Lung (tissue), 11 donors: ENCODE measurements at regions not wholly inside any gene's neighbourhood (a gene's known extent, or its start where the extent isn't known, plus 50 kb on each side); places are given as distances from the start of the nearest gene placed in this dataset.

Experiments
- ATAC-seq: fragments of 200-7000 bp; cut with Tn5 transposase; one replicate; pipeline ENCODE4 v1.9.1; 2020; ENCODE audit warnings: moderate number of reproducible peaks; ENCODE audit not compliant: insufficient read depth, low FRiP score
- DNase-seq, 3 donors: peaks; one replicate each; pipeline ENCODE4 v3.0.0-alpha.2; 2013 to 2017
- H3K27ac ChIP-seq, 2 donors: one replicate each; pipeline ENCODE4 v1.5.1; 2013; ENCODE audit warnings: mild to moderate bottlenecking in 2 of 2, moderate library complexity in 2 of 2, control low read depth in 1 of 2, inconsistent platforms in 1 of 2, low read depth in 1 of 2, low read length in 1 of 2
- H3K27me3 ChIP-seq, 3 donors: one replicate each; pipeline ENCODE4 v1.5.1; 2013; ENCODE audit warnings: low read length in 2 of 3; ENCODE audit not compliant: control insufficient read depth in 3 of 3, insufficient read depth in 3 of 3
- H3K36me3 ChIP-seq, 4 donors: one replicate each; pipeline ENCODE4 v1.5.1; 2013; ENCODE audit warnings: low read length in 4 of 4, mild to moderate bottlenecking in 1 of 4, moderate library complexity in 1 of 4; ENCODE audit not compliant: control insufficient read depth in 4 of 4, insufficient read depth in 4 of 4
- H3K4me1 ChIP-seq, 5 donors: one replicate each; pipeline ENCODE4 v1.5.1; 2013; ENCODE audit warnings: low read length in 5 of 5, mild to moderate bottlenecking in 2 of 5, moderate library complexity in 1 of 5; ENCODE audit not compliant: control insufficient read depth in 5 of 5, insufficient read depth in 5 of 5
- H3K4me3 ChIP-seq: one replicate; pipeline ENCODE4 v1.5.1; 2013; ENCODE audit warnings: mild to moderate bottlenecking, control low read depth, moderate library complexity
- H3K9ac ChIP-seq, 2 donors: one replicate each; pipeline ENCODE4 v1.5.1; 2013; ENCODE audit warnings: low read length in 2 of 2, control low read depth in 1 of 2; ENCODE audit not compliant: insufficient read depth in 1 of 2
- H3K9me3 ChIP-seq, 4 donors: one replicate each; pipeline ENCODE4 v1.5.1; 2013; ENCODE audit warnings: low read length in 3 of 4, mild to moderate bottlenecking in 1 of 4, moderate library complexity in 1 of 4; ENCODE audit not compliant: control insufficient read depth in 4 of 4, insufficient read depth in 3 of 4
- CTCF ChIP-seq: IDR thresholded peaks from 2 replicates; pipeline ENCODE4 v1.5.1; 2012; ENCODE audit warnings: mild to moderate bottlenecking; ENCODE audit errors: control extremely low read depth, extremely low read depth
- WGBS, 2 donors: extraction: QIAGEN DNeasy Blood & Tissue Kit; methylation state at CpG; one replicate each; pipeline ENCODE4 v1.1.7; 2013; 5-methylcytosine and 5-hydroxymethylcytosine counted together
- donor health status: control.
- donor health status: control.
- donor health status: Bipolar disorder and iron deficiency.
- donor health status: healthy.
- donor health status: DM: yes; HTN: yes; CAD: no.

- TF ChIP-seq CTCF: no peak
- WGBS, 2 donors: 81 to 84% methylated on average over 8 of the region's 8 CpGs
- DNase-seq: no peak
These were observed 185.1 kb upstream of the SULF2 start for GRCh38 chr20:47970282-47970903.

GRCh38 chr20:47969426-47969825, 184.1 kb upstream of the SULF2 start:
- Histone ChIP-seq H3K27ac (no peak overlapping the region), H3K9ac (no peak overlapping the region), H3K9me3 (no peaks in the 10 kb centered on the region), H3K4me1 (peaks cover 0 to 8% (median 0%) of the 10 kb centered on the region in 5 donors), H3K4me3 (no peak overlapping the region), H3K36me3 (no peaks in the 10 kb centered on the region), H3K27me3 (peaks cover 0 to 11% (median 9%) of the 10 kb centered on the region in 3 donors)
- no peak for TF ChIP-seq CTCF
- DNase-seq (no peak), ATAC-seq (no peak)
- 89 to 93% methylated on average over 6 of the region's 6 CpGs for WGBS, 2 donors

More at GRCh38 chr20:47970282-47970903, 185.1 kb upstream of the SULF2 start:
- H3K9ac ChIP-seq: no peak overlapping the region
- no peak for ATAC-seq
- no peaks in the 10 kb centered on the region for H3K36me3 ChIP-seq
- H3K9me3 ChIP-seq: no peaks in the 10 kb centered on the region
- peaks cover 0 to 9% (median 9%) of the 10 kb centered on the region in 3 donors for H3K27me3 ChIP-seq
- peaks cover 0 to 8% (median 0%) of the 10 kb centered on the region in 5 donors for H3K4me1 ChIP-seq
- H3K27ac ChIP-seq: no peak overlapping the region
- no peak overlapping the region for H3K4me3 ChIP-seq

DNA sequence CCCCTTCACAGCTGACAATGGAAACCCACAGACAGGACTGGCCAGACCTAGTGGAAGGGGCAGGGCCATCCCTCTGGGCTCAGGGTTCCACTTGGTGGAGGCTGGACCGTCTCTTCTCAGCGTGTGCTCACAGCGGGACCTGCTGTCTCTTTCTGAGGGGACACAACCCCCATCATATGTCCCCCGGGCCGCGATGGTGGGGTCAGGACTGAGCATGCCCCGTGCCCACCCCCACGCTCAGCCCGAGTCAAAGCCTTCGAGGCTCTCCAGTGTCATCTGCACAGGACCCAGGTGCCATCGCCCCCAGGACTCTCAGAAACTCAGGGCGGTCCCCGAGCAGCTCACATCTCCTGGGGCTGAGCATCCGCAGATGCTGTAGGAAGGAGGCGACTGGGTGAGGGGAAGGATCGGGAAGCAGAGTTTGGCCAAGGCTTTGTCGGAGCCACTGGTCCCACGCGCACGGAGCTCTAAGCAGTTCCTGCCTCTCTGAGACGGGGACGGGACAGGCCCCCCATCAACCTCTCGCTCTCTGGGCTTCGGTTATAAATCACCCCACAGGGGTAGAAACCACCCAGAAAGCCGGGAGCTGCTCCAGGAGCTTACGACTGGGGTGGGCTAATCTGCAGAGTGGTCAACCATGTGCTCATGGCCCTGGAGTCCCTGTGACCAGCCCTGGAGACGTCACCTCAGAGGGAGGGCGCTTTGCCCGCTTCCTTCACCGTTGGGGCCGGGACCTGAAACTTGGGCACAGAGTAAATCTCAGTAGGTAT, 183.4 kb upstream of the SULF2 start:
- peaks cover 0 to 8% (median 0%) of the 10 kb centered on the region in 5 donors for H3K4me1 ChIP-seq
- no peak overlapping the region for H3K27ac ChIP-seq
- peaks cover 0 to 13% (median 11%) of the 10 kb centered on the region in 3 donors for H3K27me3 ChIP-seq
- no peak for TF ChIP-seq CTCF
- no peak for ATAC-seq
- no peaks in the 10 kb centered on the region for H3K36me3 ChIP-seq
- no peaks in the 10 kb centered on the region for H3K9me3 ChIP-seq
- 89 to 92% methylated on average over 31 of the region's 31 CpGs for WGBS, 2 donors
- H3K4me3 ChIP-seq: no peak overlapping the region
- no peak for DNase-seq
- H3K9ac ChIP-seq: no peak overlapping the region
